K562 (cell line): ENCODE measurements at regions not wholly inside any gene's neighbourhood (a gene's known extent, or its start where the extent isn't known, plus 50 kb on each side); places are given as distances from the start of the nearest gene placed in this dataset.

ENCODE experiments used
- ATAC-seq: fragments of 200-7000 bp; cut with Tn5 transposase; 3 replicates; pipeline ENCODE4 v1.9.1; 2020; ENCODE audit warnings: moderate library complexity
- BruUV-seq: library from RNA; stranded (reverse); fragments of 400-500 nt; replicated peaks from 2 replicates; lab custom pipeline; 2021; lab: Mats Ljungman, UMichigan
- CTCF ChIA-PET: fragments of 300-600 bp; formaldehyde crosslinking; extraction: SDS; loops from one replicate; lab custom pipeline; 2021; ENCODE audit warnings: low intra/inter-chr PET ratio; lab: Yijun Ruan, JAX
- POLR2A ChIA-PET: fragments of 300-600, 350-650 bp; sonication (Branson Sonifier 250); formaldehyde crosslinking; extraction: SDS; loops from one replicate; lab custom pipeline; 2021; ENCODE audit warnings: antibody characterized with exemption, inconsistent platforms; lab: Yijun Ruan, JAX
- DNase-seq, 4 experiments: peaks; one replicate each; pipeline versions ENCODE4 v3.0.0 to v3.0.0-alpha.2; 2011 to 2018; ENCODE audit warnings: low spot score in 3 of 4, mixed read lengths in 3 of 4; ENCODE audit errors: extremely low read depth in 1 of 4
- FAIRE-seq: peaks from 2 replicates; lab custom pipeline; 2011; peaks lifted over from hg19 to GRCh38; lab: Jason Lieb, UNC
- H2AFZ ChIP-seq: 2 replicates; pipeline ENCODE4 v1.6.0; 2011; ENCODE audit warnings: low read depth, low read length, control low read depth, inconsistent platforms
- H3K27ac ChIP-seq: fragments of 200-600 bp; 3 replicates; pipeline ENCODE4 v1.8.0; 2011; ENCODE audit warnings: low read depth, mild to moderate bottlenecking, control low read depth, inconsistent platforms, low read length, moderate library complexity, mixed read lengths; ENCODE audit errors: extremely low read depth
- H3K27me3 ChIP-seq, 2 experiments: fragments of 300-600 bp in 1 of 2; 2 replicates in 1 of 2; 3 replicates in 1 of 2; pipeline versions ENCODE4 v1.6.0 to v1.8.0; 2011; ENCODE audit warnings: inconsistent platforms in 2 of 2, low read length in 2 of 2, mild to moderate bottlenecking in 1 of 2, mixed read lengths in 1 of 2, moderate library complexity in 1 of 2; ENCODE audit not compliant: control insufficient read depth in 2 of 2, insufficient read depth in 2 of 2
- H3K36me3 ChIP-seq: fragments of 300-600 bp; 3 replicates; pipeline ENCODE4 v1.8.0; 2011; ENCODE audit warnings: mild to moderate bottlenecking, low read length, inconsistent platforms; ENCODE audit not compliant: control insufficient read depth, insufficient read depth
- H3K4me1 ChIP-seq, 2 experiments: fragments of 200-600 bp in 1 of 2; replicated peaks in 1 of 2; 2 replicates in 1 of 2; 3 replicates in 1 of 2; pipeline versions ENCODE4 v1.5.1 to v1.8.0; 2011; ENCODE audit warnings: inconsistent platforms in 2 of 2, low read length in 2 of 2, mild to moderate bottlenecking in 1 of 2, mixed read lengths in 1 of 2, moderate library complexity in 1 of 2; ENCODE audit not compliant: control insufficient read depth in 2 of 2, insufficient read depth in 2 of 2
- H3K4me2 ChIP-seq: 2 replicates; pipeline ENCODE4 v1.6.1; 2011; ENCODE audit warnings: low read length, control low read depth, inconsistent platforms, mixed read lengths; ENCODE audit not compliant: insufficient read depth
- H3K4me3 ChIP-seq: fragments of 200-600 bp; sonication (generic), shearing (Covaris generic); 2 replicates; pipeline ENCODE4 v1.5.1; 2016; ENCODE audit warnings: control low read depth, inconsistent platforms
- H3K79me2 ChIP-seq: fragments of 200-600 bp; 3 replicates; pipeline ENCODE4 v1.8.0; 2011; ENCODE audit warnings: low read length, inconsistent platforms; ENCODE audit not compliant: control insufficient read depth, insufficient read depth
- H3K9ac ChIP-seq, 2 experiments: 2 replicates each; pipeline versions ENCODE4 v1.6.0 to v1.6.1; 2011; ENCODE audit warnings: low read depth in 2 of 2, low read length in 2 of 2, control low read depth in 1 of 2, inconsistent platforms in 1 of 2, mild to moderate bottlenecking in 1 of 2, mixed read lengths in 1 of 2; ENCODE audit not compliant: insufficient read depth in 1 of 2
- H3K9me1 ChIP-seq: one replicate; pipeline ENCODE4 v1.6.0; 2011; ENCODE audit warnings: inconsistent platforms, mild to moderate bottlenecking, low read length, moderate library complexity; ENCODE audit not compliant: control insufficient read depth, insufficient read depth
- H3K9me3 ChIP-seq: replicated peaks from 2 replicates; pipeline ENCODE4 v1.5.1; 2011; ENCODE audit warnings: low read depth, low read length, inconsistent platforms; ENCODE audit not compliant: control insufficient read depth, insufficient read depth
- H4K20me1 ChIP-seq: replicated peaks from 2 replicates; pipeline ENCODE4 v1.6.1; 2011; ENCODE audit warnings: low read length, inconsistent platforms, mixed read lengths; ENCODE audit not compliant: control insufficient read depth, insufficient read depth
- ARID2 ChIP-seq: fragments of 450-650 bp; IDR thresholded peaks from 2 replicates; pipeline ENCODE4 v1.6.1; 2017; ENCODE audit warnings: antibody characterized with exemption, mild to moderate bottlenecking
- FIP1L1 ChIP-seq: fragments of 200-400 bp; formaldehyde crosslinking; IDR thresholded peaks from 2 replicates; pipeline ENCODE4 v1.6.1; 2018; ENCODE audit warnings: mild to moderate bottlenecking, low read depth, low read length; ENCODE audit not compliant: poor library complexity, severe bottlenecking
- FOXK2 ChIP-seq, 2 experiments: fragments of 450-650 bp; IDR thresholded peaks in 1 of 2; conservative IDR thresholded peaks in 1 of 2; 2 replicates each; pipeline ENCODE4 v1.6.1; 2016; ENCODE audit warnings: low read depth in 2 of 2, mild to moderate bottlenecking in 1 of 2
- KHSRP ChIP-seq: fragments of 450-650 bp; IDR thresholded peaks from 2 replicates; pipeline ENCODE4 v1.6.1; 2017
- NFRKB ChIP-seq: fragments of 450-650 bp; IDR thresholded peaks from 2 replicates; pipeline ENCODE4 v1.6.1; 2016; ENCODE audit warnings: low read depth
- PURB ChIP-seq: sonication (generic); formaldehyde crosslinking; IDR thresholded peaks from 2 replicates; pipeline ENCODE4 v1.9.0; 2021; ENCODE audit warnings: low read depth, mild to moderate bottlenecking, missing genetic modification reagents
- ZNF224 ChIP-seq: sonication (generic); formaldehyde crosslinking; IDR thresholded peaks from 2 replicates; pipeline ENCODE4 v1.8.0; 2022; ENCODE audit warnings: mild to moderate bottlenecking, missing genetic modification reagents
- ZNF23 ChIP-seq: fragments of 250-450 bp; sonication (Bioruptor Pico); IDR thresholded peaks from 2 replicates; pipeline ENCODE4 v1.4.0; 2020; ENCODE audit warnings: mild to moderate bottlenecking
- WGBS: fragments of 100-300 bp; shearing (Covaris generic); methylation state at CpG from one replicate; pipeline ENCODE4 v1.1.6; 2016; ENCODE audit warnings: low coverage, mixed read lengths; ENCODE audit not compliant: insufficient coverage; ENCODE audit errors: missing lambda C conversion rate; 5-methylcytosine and 5-hydroxymethylcytosine counted together
- in situ Hi-C: fragments of 300-500 bp; cut with MboI; formaldehyde crosslinking; loops from 4 replicates; pipeline ENCODE4 v1.15.0; 2018; ENCODE audit warnings: inconsistent platforms, mixed read lengths
- intact Hi-C: fragments of 100-400 bp; cut with micrococcal nuclease; formaldehyde crosslinking; loops from 2 replicates; pipeline ENCODE4 v1.14.2; 2022
- TF ChIP-seq, protein P1 (sequence below): fragments of 250-450 bp; sonication (Bioruptor Pico); IDR thresholded peaks from 2 replicates; pipeline ENCODE4 v1.8.0; 2022; ENCODE audit warnings: moderate library complexity, mild to moderate bottlenecking, inconsistent platforms

DNA sequence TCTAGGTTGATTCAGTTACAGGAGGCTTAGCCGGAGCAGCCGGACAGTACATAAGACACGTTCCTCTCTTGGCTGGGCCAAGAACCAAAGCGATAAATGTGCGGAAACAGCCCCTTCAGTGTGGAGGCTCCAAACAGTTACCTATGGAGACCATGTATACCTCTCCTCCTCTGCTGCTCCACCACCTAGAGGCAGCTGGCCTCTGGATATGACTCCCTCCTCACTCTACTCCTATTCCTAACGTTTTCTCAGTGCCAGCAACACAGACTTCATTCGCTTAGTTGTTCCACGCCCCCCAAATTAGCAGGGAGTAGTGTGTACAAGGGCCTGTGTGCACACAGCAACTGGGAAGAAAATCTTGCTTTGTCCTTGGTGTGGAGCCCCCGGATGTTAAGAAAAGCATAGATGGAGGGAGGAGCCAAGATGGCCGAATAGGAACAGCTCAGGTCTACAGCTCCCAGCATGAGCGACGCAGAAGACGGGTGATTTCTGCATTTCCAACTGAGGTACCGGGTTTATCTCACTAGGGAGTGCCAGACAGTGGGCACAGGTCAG, 362.3 kb upstream of the KIRREL3 start:
- POLR2A ChIA-PET = no interaction called here
- Histone ChIP-seq H3K9ac (no peak overlapping the region), H3K27ac (no peak overlapping the region), H4K20me1 (no peaks in the 10 kb centered on the region), H3K36me3 (no peaks in the 10 kb centered on the region), H2AFZ (no peak overlapping the region), H3K9me1 (no peaks in the 10 kb centered on the region), H3K9me3 (no peaks in the 10 kb centered on the region), H3K27me3 (no peaks in the 10 kb centered on the region), H3K4me1 (no peaks in the 10 kb centered on the region), H3K4me2 (no peak overlapping the region), H3K79me2 (no peaks in the 10 kb centered on the region), H3K4me3 (no peak overlapping the region)
- 4% methylated on average over 12 of the region's 14 CpGs for WGBS
- FAIRE-seq = no peak
- CTCF ChIA-PET = no interaction called here
- TF ChIP-seq ARID2 = no peak
- TF ChIP-seq ZNF23 (CRISPR knock-in tag) = no peak
- TF ChIP-seq KHSRP = no peak
- TF ChIP-seq, protein P1, sequence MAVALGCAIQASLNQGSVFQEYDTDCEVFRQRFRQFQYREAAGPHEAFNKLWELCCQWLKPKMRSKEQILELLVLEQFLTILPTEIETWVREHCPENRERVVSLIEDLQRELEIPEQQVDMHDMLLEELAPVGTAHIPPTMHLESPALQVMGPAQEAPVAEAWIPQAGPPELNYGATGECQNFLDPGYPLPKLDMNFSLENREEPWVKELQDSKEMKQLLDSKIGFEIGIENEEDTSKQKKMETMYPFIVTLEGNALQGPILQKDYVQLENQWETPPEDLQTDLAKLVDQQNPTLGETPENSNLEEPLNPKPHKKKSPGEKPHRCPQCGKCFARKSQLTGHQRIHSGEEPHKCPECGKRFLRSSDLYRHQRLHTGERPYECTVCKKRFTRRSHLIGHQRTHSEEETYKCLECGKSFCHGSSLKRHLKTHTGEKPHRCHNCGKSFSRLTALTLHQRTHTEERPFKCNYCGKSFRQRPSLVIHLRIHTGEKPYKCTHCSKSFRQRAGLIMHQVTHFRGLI (CRISPR knock-in tag) = no peak
- TF ChIP-seq PURB = no peak
- TF ChIP-seq FOXK2 (conservative IDR thresholded peaks at IDR 0.05 in 1 of 2, IDR thresholded peaks at IDR 0.05 in 1 of 2; ENCODE audit: low read depth in 2 of 2) = no peak
- TF ChIP-seq NFRKB = no peak
- no peak for TF ChIP-seq ZNF224
- TF ChIP-seq FIP1L1 = no peak
- intact Hi-C loops (no loop called here), in situ Hi-C loops (no loop called here)
- no peak for DNase-seq
- no peak for ATAC-seq
- no TSS peak for BruUV-seq
